Panc1 (cell line): ENCODE measurements at regions not wholly inside any gene's neighbourhood (a gene's known extent, or its start where the extent isn't known, plus 50 kb on each side); places are given as distances from the start of the nearest gene placed in this dataset.

Experiments
- ATAC-seq: fragments of 200-7000 bp; cut with Tn5 transposase; 2 replicates; pipeline ENCODE4 v1.9.1; 2020; ENCODE audit warnings: mild to moderate bottlenecking, moderate library complexity
- BruUV-seq: library from RNA; stranded (reverse); fragments of 400-500 nt; replicated peaks from 2 replicates; lab custom pipeline; 2021; lab: Mats Ljungman, UMichigan
- CTCF ChIA-PET: fragments of 300-600 bp; sonication (Branson Sonifier 250); formaldehyde crosslinking; loops from one replicate; lab custom pipeline; 2022; ENCODE audit warnings: antibody characterized with exemption; lab: Charles Lee
- POLR2A ChIA-PET: fragments of 300-600 bp; sonication (Branson Sonifier 250); formaldehyde crosslinking; loops from one replicate; lab custom pipeline; 2022; ENCODE audit warnings: antibody characterized with exemption; lab: Charles Lee
- DNase-seq: peaks from one replicate; pipeline ENCODE4 v3.0.0-alpha.2; 2010; ENCODE audit warnings: low read depth, low spot score
- H3K27ac ChIP-seq: 2 replicates; pipeline ENCODE4 v1.5.1; 2011; ENCODE audit warnings: mild to moderate bottlenecking, low read length, inconsistent platforms
- H3K27me3 ChIP-seq: fragments of 200-500 bp; sonication (Bioruptor generic); 2 replicates; pipeline ENCODE4 v1.6.0; 2014; ENCODE audit warnings: low read length, inconsistent platforms; ENCODE audit not compliant: control insufficient read depth, insufficient read depth
- H3K36me3 ChIP-seq: fragments of 200-500 bp; sonication (Bioruptor generic); 2 replicates; pipeline ENCODE4 v1.5.1; 2014; ENCODE audit warnings: inconsistent platforms, mild to moderate bottlenecking, low read length, moderate library complexity; ENCODE audit not compliant: control insufficient read depth, insufficient read depth
- H3K4me1 ChIP-seq: 2 replicates; pipeline ENCODE4 v1.5.1; 2011; ENCODE audit warnings: inconsistent platforms, mild to moderate bottlenecking, low read length, moderate library complexity; ENCODE audit not compliant: control insufficient read depth, insufficient read depth
- H3K4me3 ChIP-seq, 2 experiments: 2 replicates each; pipeline ENCODE4 v1.5.1; 2011 to 2012; ENCODE audit warnings: low read depth in 2 of 2, low read length in 2 of 2, mild to moderate bottlenecking in 2 of 2, inconsistent platforms in 1 of 2, moderate library complexity in 1 of 2
- H3K9me3 ChIP-seq: fragments of 200-500 bp; sonication (Bioruptor generic); 2 replicates; pipeline ENCODE4 v1.5.1; 2014; ENCODE audit warnings: low read depth, mild to moderate bottlenecking, inconsistent platforms, low read length, moderate library complexity; ENCODE audit not compliant: control insufficient read depth, insufficient read depth
- POLR2AphosphoS5 ChIP-seq: IDR thresholded peaks from 2 replicates; pipeline ENCODE4 v1.6.1; 2012; ENCODE audit warnings: mild to moderate bottlenecking, low read depth, low read length, moderate library complexity
- SIN3A ChIP-seq: IDR thresholded peaks from 2 replicates; pipeline ENCODE4 v1.6.1; 2012; ENCODE audit warnings: low read depth, mild to moderate bottlenecking, low read length, moderate library complexity, borderline replicate concordance; ENCODE audit not compliant: insufficient read depth
- TCF7L2 ChIP-seq: IDR thresholded peaks from 2 replicates; pipeline ENCODE4 v1.6.1; 2011; ENCODE audit warnings: mild to moderate bottlenecking, low read depth, low read length, inconsistent platforms
- in situ Hi-C: cut with HindIII; loops from 2 replicates; pipeline ENCODE4 v1.10.0; 2016; ENCODE audit warnings: low sequenced_read_pairs, low pct_unique_long_range_greater_than_20kb
- intact Hi-C: fragments of 100-400 bp; cut with micrococcal nuclease; formaldehyde crosslinking; loops from one replicate; pipeline ENCODE4 v1.10.0; 2022; ENCODE audit not compliant: unreplicated experiment
- TF ChIP-seq, protein P1 (sequence below), 2 experiments: IDR thresholded peaks; 2 replicates each; pipeline ENCODE4 v1.6.1; 2011 to 2012; ENCODE audit warnings: low read depth in 2 of 2, control low read depth in 1 of 2, low read length in 1 of 2, mild to moderate bottlenecking in 1 of 2, moderate library complexity in 1 of 2; ENCODE audit not compliant: insufficient read depth in 1 of 2
- TF ChIP-seq, protein P2 (sequence below): fragments of 450-650 bp; IDR thresholded peaks from 2 replicates; pipeline ENCODE4 v1.5.1; 2017; ENCODE audit warnings: mild to moderate bottlenecking

DNA sequence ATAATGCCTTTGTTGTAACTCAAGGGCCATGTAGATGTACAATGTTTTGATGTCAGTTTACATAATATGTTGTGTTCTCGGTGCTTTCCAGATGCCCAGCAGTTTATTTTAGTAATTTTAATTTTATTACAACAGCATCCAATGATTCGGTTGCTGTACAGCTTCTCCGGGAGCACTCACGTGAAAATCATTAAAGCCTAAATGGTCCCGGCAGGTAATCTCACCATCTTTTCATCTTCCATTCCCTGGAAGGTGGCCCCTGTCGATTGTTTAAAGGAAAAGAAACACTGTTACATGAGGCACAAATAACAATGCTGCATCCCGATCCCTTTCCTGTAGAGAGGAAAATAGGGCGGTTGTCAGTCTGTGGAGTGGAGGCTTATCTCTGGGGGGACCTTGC lies 498.1 kb downstream of the SLC4A3 start:
- no peaks in the 10 kb centered on the region for H3K27me3 ChIP-seq
- BruUV-seq, result no TSS peak
- ATAC-seq (no peak), DNase-seq (no peak)
- ChIA-PET POLR2A (no interaction called here), CTCF (no interaction called here)
- no peaks in the 10 kb centered on the region for H3K9me3 ChIP-seq
- intact Hi-C loops (no loop called here), in situ Hi-C loops (no loop called here)
- no peak overlapping the region for H3K27ac ChIP-seq
- H3K4me1 ChIP-seq, result no peaks in the 10 kb centered on the region
- no peaks in the 10 kb centered on the region for H3K36me3 ChIP-seq
- H3K4me3 ChIP-seq, result no peak overlapping the region
- TF ChIP-seq TCF7L2, result no peak
- TF ChIP-seq SIN3A, result no peak

DNA sequence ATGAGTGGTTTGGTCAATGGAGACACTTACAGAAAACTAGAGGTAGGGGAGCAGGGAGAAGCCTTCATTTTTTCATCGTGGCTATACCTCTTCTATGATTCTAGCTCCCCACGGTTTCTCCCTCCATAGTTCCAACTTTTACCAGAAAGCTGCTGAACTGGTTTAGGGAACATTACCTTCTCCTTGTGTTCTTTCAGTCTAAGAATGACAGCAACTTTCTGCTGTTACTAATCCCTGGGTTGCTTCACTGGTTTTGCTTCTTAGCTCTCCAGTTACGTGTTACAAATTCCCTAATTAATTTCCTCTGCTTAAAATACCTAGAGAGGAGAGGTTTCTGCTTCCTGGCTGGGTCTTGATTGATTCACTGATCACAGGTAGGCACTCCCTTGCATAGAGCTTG lies 499.9 kb downstream of the SLC4A3 start:
- H3K4me3 ChIP-seq, result no peak overlapping the region
- no peaks in the 10 kb centered on the region for H3K4me1 ChIP-seq
- TF ChIP-seq, protein P1, sequence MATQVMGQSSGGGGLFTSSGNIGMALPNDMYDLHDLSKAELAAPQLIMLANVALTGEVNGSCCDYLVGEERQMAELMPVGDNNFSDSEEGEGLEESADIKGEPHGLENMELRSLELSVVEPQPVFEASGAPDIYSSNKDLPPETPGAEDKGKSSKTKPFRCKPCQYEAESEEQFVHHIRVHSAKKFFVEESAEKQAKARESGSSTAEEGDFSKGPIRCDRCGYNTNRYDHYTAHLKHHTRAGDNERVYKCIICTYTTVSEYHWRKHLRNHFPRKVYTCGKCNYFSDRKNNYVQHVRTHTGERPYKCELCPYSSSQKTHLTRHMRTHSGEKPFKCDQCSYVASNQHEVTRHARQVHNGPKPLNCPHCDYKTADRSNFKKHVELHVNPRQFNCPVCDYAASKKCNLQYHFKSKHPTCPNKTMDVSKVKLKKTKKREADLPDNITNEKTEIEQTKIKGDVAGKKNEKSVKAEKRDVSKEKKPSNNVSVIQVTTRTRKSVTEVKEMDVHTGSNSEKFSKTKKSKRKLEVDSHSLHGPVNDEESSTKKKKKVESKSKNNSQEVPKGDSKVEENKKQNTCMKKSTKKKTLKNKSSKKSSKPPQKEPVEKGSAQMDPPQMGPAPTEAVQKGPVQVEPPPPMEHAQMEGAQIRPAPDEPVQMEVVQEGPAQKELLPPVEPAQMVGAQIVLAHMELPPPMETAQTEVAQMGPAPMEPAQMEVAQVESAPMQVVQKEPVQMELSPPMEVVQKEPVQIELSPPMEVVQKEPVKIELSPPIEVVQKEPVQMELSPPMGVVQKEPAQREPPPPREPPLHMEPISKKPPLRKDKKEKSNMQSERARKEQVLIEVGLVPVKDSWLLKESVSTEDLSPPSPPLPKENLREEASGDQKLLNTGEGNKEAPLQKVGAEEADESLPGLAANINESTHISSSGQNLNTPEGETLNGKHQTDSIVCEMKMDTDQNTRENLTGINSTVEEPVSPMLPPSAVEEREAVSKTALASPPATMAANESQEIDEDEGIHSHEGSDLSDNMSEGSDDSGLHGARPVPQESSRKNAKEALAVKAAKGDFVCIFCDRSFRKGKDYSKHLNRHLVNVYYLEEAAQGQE (IDR thresholded peaks at IDR 0.05; ENCODE audit: insufficient read depth in 1 of 2, low read depth in 2 of 2, low read length in 1 of 2), result no peak
- TF ChIP-seq POLR2AphosphoS5 (no peak), SIN3A (no peak), TCF7L2 (no peak)
- TF ChIP-seq, protein P2, sequence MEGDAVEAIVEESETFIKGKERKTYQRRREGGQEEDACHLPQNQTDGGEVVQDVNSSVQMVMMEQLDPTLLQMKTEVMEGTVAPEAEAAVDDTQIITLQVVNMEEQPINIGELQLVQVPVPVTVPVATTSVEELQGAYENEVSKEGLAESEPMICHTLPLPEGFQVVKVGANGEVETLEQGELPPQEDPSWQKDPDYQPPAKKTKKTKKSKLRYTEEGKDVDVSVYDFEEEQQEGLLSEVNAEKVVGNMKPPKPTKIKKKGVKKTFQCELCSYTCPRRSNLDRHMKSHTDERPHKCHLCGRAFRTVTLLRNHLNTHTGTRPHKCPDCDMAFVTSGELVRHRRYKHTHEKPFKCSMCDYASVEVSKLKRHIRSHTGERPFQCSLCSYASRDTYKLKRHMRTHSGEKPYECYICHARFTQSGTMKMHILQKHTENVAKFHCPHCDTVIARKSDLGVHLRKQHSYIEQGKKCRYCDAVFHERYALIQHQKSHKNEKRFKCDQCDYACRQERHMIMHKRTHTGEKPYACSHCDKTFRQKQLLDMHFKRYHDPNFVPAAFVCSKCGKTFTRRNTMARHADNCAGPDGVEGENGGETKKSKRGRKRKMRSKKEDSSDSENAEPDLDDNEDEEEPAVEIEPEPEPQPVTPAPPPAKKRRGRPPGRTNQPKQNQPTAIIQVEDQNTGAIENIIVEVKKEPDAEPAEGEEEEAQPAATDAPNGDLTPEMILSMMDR, result no peak
- DNase-seq (no peak), ATAC-seq (no peak)
- H3K27ac ChIP-seq, result no peak overlapping the region
- H3K9me3 ChIP-seq, result no peaks in the 10 kb centered on the region
- H3K27me3 ChIP-seq, result no peaks in the 10 kb centered on the region
- no TSS peak for BruUV-seq
- CTCF ChIA-PET, result no interaction called here
- no peaks in the 10 kb centered on the region for H3K36me3 ChIP-seq
- intact Hi-C loops, result no loop called here
- POLR2A ChIA-PET, result no interaction called here
- in situ Hi-C loops, result no loop called here

GRCh38 chr2:220127876-220128275 lies 500.4 kb downstream of the SLC4A3 start:
- Histone ChIP-seq H3K4me1 (no peaks in the 10 kb centered on the region), H3K36me3 (no peaks in the 10 kb centered on the region), H3K27ac (no peak overlapping the region), H3K4me3 (no peak overlapping the region), H3K27me3 (no peaks in the 10 kb centered on the region), H3K9me3 (no peaks in the 10 kb centered on the region)
- DNase-seq, result no peak
- ATAC-seq, result no peak
- in situ Hi-C loops, result no loop called here
- CTCF ChIA-PET, result no interaction called here
- BruUV-seq, result no TSS peak
- TF ChIP-seq, protein P2, result no peak
- TF ChIP-seq POLR2AphosphoS5, result no peak
- TF ChIP-seq, protein P1 (IDR thresholded peaks at IDR 0.05; ENCODE audit: insufficient read depth in 1 of 2, low read depth in 2 of 2, low read length in 1 of 2), result no peak
- TF ChIP-seq TCF7L2, result no peak
- TF ChIP-seq SIN3A, result no peak
- intact Hi-C loops, result no loop called here
- POLR2A ChIA-PET, result no interaction called here
